ENCODE measurements at regions not wholly inside any gene's neighbourhood (a gene's known extent, or its start where the extent isn't known, plus 50 kb on each side); places are given as distances from the start of the nearest gene placed in this dataset.

DNA sequence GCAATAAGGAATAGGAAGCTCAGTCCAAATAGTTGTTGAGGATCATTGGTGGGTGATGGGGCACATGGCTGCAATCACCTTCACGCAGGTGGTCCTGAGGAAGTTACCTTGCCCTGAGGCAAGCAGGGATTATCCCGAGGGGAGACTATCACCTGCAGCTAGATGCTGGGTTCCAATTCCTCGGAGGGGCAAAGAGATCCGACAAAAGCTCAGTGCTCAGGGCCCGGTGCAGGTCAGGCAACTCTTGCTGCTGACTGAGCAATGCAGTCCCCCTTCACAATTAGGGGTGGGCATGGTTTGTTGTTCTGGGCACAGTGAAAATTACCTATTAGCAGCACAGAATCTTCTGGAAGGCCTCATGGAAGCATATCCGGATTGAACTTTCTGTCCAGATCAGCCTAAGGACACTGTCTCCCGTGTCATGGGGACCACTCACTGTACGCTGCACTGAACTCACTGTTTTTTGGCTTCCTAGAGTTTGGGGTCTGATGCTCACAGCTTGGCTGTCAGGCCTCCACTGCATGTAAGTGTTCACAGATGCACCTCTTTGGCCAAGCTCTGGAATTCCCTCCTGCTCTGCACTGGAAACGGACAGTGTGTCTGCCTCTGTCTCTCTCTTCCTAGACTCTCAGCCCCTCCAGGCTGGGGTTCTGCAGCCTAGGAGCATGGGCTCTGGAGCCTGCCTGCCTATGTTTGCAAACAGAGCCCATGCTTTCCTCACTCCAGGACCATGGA is 372.7 kb downstream of the ZNF536 start:
- no peak overlapping the region for H3K56ac ChIP-seq (replicated peaks; ENCODE audit: insufficient read length, low read depth, low read length)
- no peaks in the 10 kb centered on the region for H3K27me3 ChIP-seq (replicated peaks in 1 of 4; ENCODE audit: control insufficient read depth in 3 of 4, extremely low read depth in 1 of 4, insufficient read depth in 3 of 4, low read length in 3 of 4)
- H3K4me3 ChIP-seq (ENCODE audit: extremely low read depth in 1 of 4, insufficient read depth in 2 of 4, low read depth in 3 of 4, low read length in 4 of 4) = no peak overlapping the region
- no peaks in the 10 kb centered on the region for H3K36me3 ChIP-seq (ENCODE audit: control insufficient read depth in 2 of 4, insufficient read depth in 4 of 4, low read length in 3 of 4)
- H4K5ac ChIP-seq (ENCODE audit: insufficient read length, low read depth, low read length) = no peak overlapping the region
- H3K4me2 ChIP-seq (ENCODE audit: insufficient read depth in 1 of 2, low read depth in 2 of 2, low read length in 2 of 2) = no peak overlapping the region
- H2BK20ac ChIP-seq (ENCODE audit: low read length) = no peak overlapping the region
- no peaks in the 10 kb centered on the region for H3K4me1 ChIP-seq (replicated peaks in 1 of 4; ENCODE audit: control insufficient read depth in 3 of 4, insufficient read depth in 4 of 4, low read length in 3 of 4)
- no peak for FAIRE-seq
- ChIA-PET CTCF (ENCODE audit: partially characterized antibody) (interaction anchor here (1.0 to 1.1 kb wide), 3 partner anchors 41 to 985 kb away, joined by 3 read pairs; no protein-coding TSS in a partner anchor), POLR2A (ENCODE audit: partially characterized antibody) (no interaction called here)
- no peak overlapping the region for H3K4ac ChIP-seq (replicated peaks; ENCODE audit: insufficient read length, low read depth, low read length)
- H4K91ac ChIP-seq (replicated peaks; ENCODE audit: insufficient read length, low read length) = no peak overlapping the region
- no peak overlapping the region for H2BK5ac ChIP-seq (ENCODE audit: low read depth, low read length)
- no peak overlapping the region for H2AK5ac ChIP-seq (ENCODE audit: low read depth, low read length)
- peaks cover 0 to 4% of the 10 kb centered on the region in 2 experiments; a peak in 1 of 4 replicates for H3K9me3 ChIP-seq (ENCODE audit: insufficient read depth in 2 of 2, low read depth in 1 of 2, low read length in 1 of 2)
- no peaks in the 10 kb centered on the region for H3K23me2 ChIP-seq (ENCODE audit: low read depth, low read length)
- H3K79me2 ChIP-seq (ENCODE audit: control insufficient read depth in 1 of 2, insufficient read depth in 2 of 2, low read length in 2 of 2) = no peaks in the 10 kb centered on the region
- H3K79me1 ChIP-seq (ENCODE audit: low read depth, low read length) = no peaks in the 10 kb centered on the region
- no peak overlapping the region for H3K14ac ChIP-seq (ENCODE audit: insufficient read length)
- peak in 1 of 2 experiments; percentile 20 for DNase-seq (ENCODE audit: low read depth in 1 of 2, low spot score in 2 of 2)
- no peaks in the 10 kb centered on the region for H4K20me1 ChIP-seq (replicated peaks in 1 of 2; ENCODE audit: control insufficient read depth in 1 of 2, insufficient read depth in 2 of 2, low read length in 2 of 2)
- H2BK12ac ChIP-seq (ENCODE audit: low read depth, low read length) = no peak overlapping the region
- no peak overlapping the region for H3K23ac ChIP-seq (ENCODE audit: insufficient read length)
- no peak overlapping the region for H3K9ac ChIP-seq (replicated peaks in 1 of 4; ENCODE audit: extremely low read depth in 1 of 4, low read depth in 3 of 4, low read length in 3 of 4)
- H4K8ac ChIP-seq (ENCODE audit: extremely low read depth, insufficient read depth, low read length) = no peak overlapping the region; the same call in 1 of the 2 replicates
- H2AFZ ChIP-seq (ENCODE audit: low read length) = no peak overlapping the region
- H2BK15ac ChIP-seq (ENCODE audit: low read length) = no peak overlapping the region
- no peak overlapping the region for H2BK120ac ChIP-seq (replicated peaks; ENCODE audit: low read depth, low read length)
- no peak overlapping the region for H3K27ac ChIP-seq (ENCODE audit: low read depth, low read length)
- WGBS, 2 experiments (ENCODE audit: extremely low coverage in 1 of 2, insufficient coverage in 1 of 2, insufficient read length in 1 of 2, insufficient replicate concordance in 2 of 2, low coverage in 1 of 2, low lambda C conversion rate in 2 of 2, missing lambda C conversion rate in 1 of 2) = 85% methylated on average over 9 of the region's 9 CpGs; no CpG with 5 or more reads in 1 of the 2 experiments
- no peak overlapping the region for H3K18ac ChIP-seq (ENCODE audit: extremely low read depth, low read length)
- TF ChIP-seq ATF2 (IDR thresholded peaks at IDR 0.05; ENCODE audit: low read length) (no peak), SIX5 (IDR thresholded peaks at IDR 0.05; ENCODE audit: low read depth, low read length) (no peak), NANOG (IDR thresholded peaks at IDR 0.05; ENCODE audit: insufficient read depth, low read depth, low read length, poor library complexity, severe bottlenecking) (no peak), YY1 (IDR thresholded peaks at IDR 0.05; ENCODE audit: low read depth, low read length) (no peak), RBBP5 (IDR thresholded peaks at IDR 0.05; ENCODE audit: borderline replicate concordance, low read depth, low read length) (no peak), SP2 (IDR thresholded peaks at IDR 0.05; ENCODE audit: low read length) (no peak), BCL11A (IDR thresholded peaks at IDR 0.05; ENCODE audit: low read depth in 2 of 2, low read length in 2 of 2) (no peak), CHD2 (IDR thresholded peaks at IDR 0.05; ENCODE audit: low read length) (no peak), MAFK (IDR thresholded peaks at IDR 0.05; ENCODE audit: low read depth, low read length) (no peak), CBX5 (IDR thresholded peaks at IDR 0.05; ENCODE audit: low read depth, low read length) (no peak), NRF1 (IDR thresholded peaks at IDR 0.05; ENCODE audit: low read depth, low read length) (no peak), ASH2L (IDR thresholded peaks at IDR 0.05; ENCODE audit: low read length) (no peak)
